Liver (tissue), 7 donors: ENCODE measurements at regions not wholly inside any gene's neighbourhood (a gene's known extent, or its start where the extent isn't known, plus 50 kb on each side); places are given as distances from the start of the nearest gene placed in this dataset.

Experiments used
- DNase-seq: peaks from one replicate; pipeline ENCODE4 v3.0.0-alpha.2; 2017; ENCODE audit warnings: low spot score
- H3K27ac ChIP-seq, 2 donors: one replicate each; pipeline ENCODE4 v1.7.0; 2013; ENCODE audit warnings: inconsistent platforms in 2 of 2, low read length in 2 of 2, control low read depth in 1 of 2, low read depth in 1 of 2, mild to moderate bottlenecking in 1 of 2
- H3K27me3 ChIP-seq, 4 donors: one replicate each; pipeline versions ENCODE4 v1.6.1 to v1.7.0; 2013; ENCODE audit warnings: low read length in 3 of 4, inconsistent platforms in 1 of 4, mild to moderate bottlenecking in 1 of 4, moderate library complexity in 1 of 4; ENCODE audit not compliant: control insufficient read depth in 4 of 4, insufficient read depth in 4 of 4
- H3K36me3 ChIP-seq, 4 donors: one replicate each; pipeline versions ENCODE4 v1.6.1 to v1.7.0; 2013; ENCODE audit warnings: low read length in 3 of 4, mild to moderate bottlenecking in 3 of 4, low read depth in 1 of 4, moderate library complexity in 1 of 4; ENCODE audit not compliant: control insufficient read depth in 4 of 4, insufficient read depth in 3 of 4
- H3K4me1 ChIP-seq, 4 donors: one replicate each; pipeline versions ENCODE4 v1.6.1 to v1.7.0; 2013; ENCODE audit warnings: low read length in 3 of 4, mild to moderate bottlenecking in 3 of 4, moderate library complexity in 1 of 4; ENCODE audit not compliant: control insufficient read depth in 4 of 4, insufficient read depth in 4 of 4
- H3K4me3 ChIP-seq, 3 donors: one replicate each; pipeline versions ENCODE4 v1.6.1 to v1.7.0; 2013; ENCODE audit warnings: low read length in 3 of 3, control low read depth in 1 of 3, low read depth in 1 of 3, mild to moderate bottlenecking in 1 of 3
- H3K9ac ChIP-seq, 2 donors: one replicate each; pipeline ENCODE4 v1.7.0; 2013; ENCODE audit warnings: low read length in 2 of 2, mild to moderate bottlenecking in 2 of 2, moderate library complexity in 2 of 2, control low read depth in 1 of 2, low read depth in 1 of 2
- H3K9me3 ChIP-seq, 4 donors: one replicate each; pipeline versions ENCODE4 v1.6.1 to v1.7.0; 2013; ENCODE audit warnings: low read length in 3 of 4; ENCODE audit not compliant: control insufficient read depth in 4 of 4
- FOXA1 ChIP-seq: IDR thresholded peaks from 2 replicates; pipeline ENCODE4 v1.6.1; 2016; ENCODE audit warnings: antibody characterized with exemption
- NR2F2 ChIP-seq: IDR thresholded peaks from 2 replicates; pipeline ENCODE4 v1.6.1; 2016; ENCODE audit warnings: antibody characterized with exemption
- RAD21 ChIP-seq, 2 donors: IDR thresholded peaks; 2 replicates each; pipeline ENCODE4 v1.6.1; 2016; ENCODE audit warnings: antibody characterized with exemption in 2 of 2, mild to moderate bottlenecking in 2 of 2
- TAF1 ChIP-seq: conservative IDR thresholded peaks from 2 replicates; pipeline ENCODE4 v1.6.1; 2016; ENCODE audit warnings: antibody characterized with exemption, mild to moderate bottlenecking
- YY1 ChIP-seq: IDR thresholded peaks from 2 replicates; pipeline ENCODE4 v1.6.1; 2016; ENCODE audit warnings: antibody characterized with exemption, mild to moderate bottlenecking
- WGBS: extraction: QIAGEN DNeasy Blood & Tissue Kit; methylation state at CpG from one replicate; pipeline ENCODE4 v1.1.7; 2013; 5-methylcytosine and 5-hydroxymethylcytosine counted together
- TF ChIP-seq, protein P1 (sequence below): IDR thresholded peaks from 2 replicates; pipeline ENCODE4 v1.6.1; 2016; ENCODE audit warnings: antibody characterized with exemption
- TF ChIP-seq, protein P2 (sequence below): IDR thresholded peaks from 2 replicates; pipeline ENCODE4 v1.6.1; 2016; ENCODE audit warnings: antibody characterized with exemption
- donor health status: healthy.
- donor health status: healthy.
- donor health status: healthy.
- donor health status: healthy.

DNA sequence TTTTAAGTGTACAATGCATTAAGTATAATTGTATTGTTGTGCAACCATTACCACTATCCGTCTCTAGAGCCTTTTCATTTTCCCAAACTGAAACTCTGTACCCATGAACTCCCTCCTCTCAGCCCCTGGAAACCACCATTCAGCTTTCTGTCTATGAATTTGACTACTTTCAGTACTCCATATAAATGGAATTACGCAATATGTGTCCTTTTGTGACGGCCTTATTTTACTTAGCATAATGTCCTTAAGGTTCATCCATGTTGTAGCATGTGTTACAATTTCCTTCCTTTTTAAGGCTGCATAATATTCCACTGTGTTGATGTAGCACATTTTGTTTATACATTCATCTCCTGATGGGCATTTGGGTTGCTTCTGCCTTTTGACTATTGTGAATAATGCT is 143.6 kb upstream of the KCNG1 start:
- 54% methylated on average over 3 of the region's 3 CpGs for WGBS
- Histone ChIP-seq H3K4me1 (no peaks in the 10 kb centered on the region), H3K9ac (no peak overlapping the region), H3K9me3 (peaks cover 0 to 8% (median 6%) of the 10 kb centered on the region in 4 donors), H3K36me3 (no peaks in the 10 kb centered on the region), H3K27ac (no peak overlapping the region), H3K27me3 (peaks cover 0 to 3% (median 0%) of the 10 kb centered on the region in 4 donors), H3K4me3 (no peak overlapping the region)
- TF ChIP-seq FOXA1, result no peak
- no peak for TF ChIP-seq TAF1
- TF ChIP-seq, protein P1, sequence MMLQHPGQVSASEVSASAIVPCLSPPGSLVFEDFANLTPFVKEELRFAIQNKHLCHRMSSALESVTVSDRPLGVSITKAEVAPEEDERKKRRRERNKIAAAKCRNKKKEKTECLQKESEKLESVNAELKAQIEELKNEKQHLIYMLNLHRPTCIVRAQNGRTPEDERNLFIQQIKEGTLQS, result no peak
- TF ChIP-seq RAD21 (IDR thresholded peaks at IDR 0.05), result no peak
- TF ChIP-seq YY1, result no peak
- no peak for DNase-seq

DNA sequence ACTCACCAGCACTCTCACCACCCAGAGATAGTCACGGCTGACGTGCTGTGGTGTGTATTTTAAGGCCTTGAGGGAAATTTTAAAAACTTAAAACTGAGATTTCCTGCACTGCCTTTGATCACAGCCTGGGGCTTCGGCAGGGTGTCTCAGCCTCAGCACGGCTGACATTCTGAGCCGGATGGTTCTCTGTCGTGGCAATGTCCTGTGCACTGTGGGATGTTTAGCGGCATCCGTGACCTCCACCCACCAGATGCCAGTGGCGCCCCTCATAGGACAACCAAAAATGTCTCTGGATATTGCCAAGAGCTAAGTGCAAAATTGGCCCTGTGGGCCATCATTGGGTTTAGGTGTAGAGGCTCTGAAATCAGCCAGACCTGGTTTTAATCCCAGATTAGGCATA is 142.2 kb upstream of the KCNG1 start:
- H3K36me3 ChIP-seq, result no peaks in the 10 kb centered on the region
- H3K9ac ChIP-seq, result no peak overlapping the region
- DNase-seq, result peak; percentile 6
- no peaks in the 10 kb centered on the region for H3K4me1 ChIP-seq
- H3K27ac ChIP-seq, result no peak overlapping the region
- H3K4me3 ChIP-seq, result no peak overlapping the region
- peaks cover 0 to 8% (median 6%) of the 10 kb centered on the region in 4 donors for H3K9me3 ChIP-seq
- WGBS, result 77% methylated on average over 9 of the region's 9 CpGs
- peaks cover 0 to 3% (median 0%) of the 10 kb centered on the region in 4 donors for H3K27me3 ChIP-seq
- TF ChIP-seq, protein P2, sequence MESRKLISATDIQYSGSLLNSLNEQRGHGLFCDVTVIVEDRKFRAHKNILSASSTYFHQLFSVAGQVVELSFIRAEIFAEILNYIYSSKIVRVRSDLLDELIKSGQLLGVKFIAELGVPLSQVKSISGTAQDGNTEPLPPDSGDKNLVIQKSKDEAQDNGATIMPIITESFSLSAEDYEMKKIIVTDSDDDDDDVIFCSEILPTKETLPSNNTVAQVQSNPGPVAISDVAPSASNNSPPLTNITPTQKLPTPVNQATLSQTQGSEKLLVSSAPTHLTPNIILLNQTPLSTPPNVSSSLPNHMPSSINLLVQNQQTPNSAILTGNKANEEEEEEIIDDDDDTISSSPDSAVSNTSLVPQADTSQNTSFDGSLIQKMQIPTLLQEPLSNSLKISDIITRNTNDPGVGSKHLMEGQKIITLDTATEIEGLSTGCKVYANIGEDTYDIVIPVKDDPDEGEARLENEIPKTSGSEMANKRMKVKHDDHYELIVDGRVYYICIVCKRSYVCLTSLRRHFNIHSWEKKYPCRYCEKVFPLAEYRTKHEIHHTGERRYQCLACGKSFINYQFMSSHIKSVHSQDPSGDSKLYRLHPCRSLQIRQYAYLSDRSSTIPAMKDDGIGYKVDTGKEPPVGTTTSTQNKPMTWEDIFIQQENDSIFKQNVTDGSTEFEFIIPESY, result no peak

DNA sequence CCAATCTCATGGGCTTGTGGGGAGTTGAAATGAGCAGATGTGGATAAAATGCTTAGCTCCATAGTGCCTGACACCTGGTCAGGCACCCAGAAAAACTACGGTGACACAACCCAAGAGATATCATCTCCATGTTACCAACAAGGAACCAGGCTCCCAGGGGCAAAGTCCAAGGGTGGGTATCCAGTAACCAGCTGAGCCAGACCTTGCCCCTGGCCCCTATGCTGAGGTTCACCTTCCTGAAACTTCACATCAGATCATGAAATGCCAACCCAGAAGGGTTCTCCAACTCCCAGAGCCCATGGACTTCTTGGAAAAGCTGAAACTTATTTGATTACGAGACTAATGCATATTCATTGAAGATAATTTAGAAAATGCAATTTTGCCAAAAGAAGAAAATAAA is 141.8 kb upstream of the KCNG1 start:
- H3K36me3 ChIP-seq, result no peaks in the 10 kb centered on the region
- peaks cover 0 to 3% (median 0%) of the 10 kb centered on the region in 4 donors for H3K27me3 ChIP-seq
- no peaks in the 10 kb centered on the region for H3K4me1 ChIP-seq
- H3K4me3 ChIP-seq, result no peak overlapping the region
- DNase-seq, result peak; percentile 21
- WGBS, result 67% methylated on average over 2 of the region's 2 CpGs
- TF ChIP-seq YY1, result no peak
- H3K9me3 ChIP-seq, result peaks cover 0 to 5% (median 3%) of the 10 kb centered on the region in 4 donors
- H3K27ac ChIP-seq, result no peak overlapping the region
- H3K9ac ChIP-seq, result no peak overlapping the region

DNA sequence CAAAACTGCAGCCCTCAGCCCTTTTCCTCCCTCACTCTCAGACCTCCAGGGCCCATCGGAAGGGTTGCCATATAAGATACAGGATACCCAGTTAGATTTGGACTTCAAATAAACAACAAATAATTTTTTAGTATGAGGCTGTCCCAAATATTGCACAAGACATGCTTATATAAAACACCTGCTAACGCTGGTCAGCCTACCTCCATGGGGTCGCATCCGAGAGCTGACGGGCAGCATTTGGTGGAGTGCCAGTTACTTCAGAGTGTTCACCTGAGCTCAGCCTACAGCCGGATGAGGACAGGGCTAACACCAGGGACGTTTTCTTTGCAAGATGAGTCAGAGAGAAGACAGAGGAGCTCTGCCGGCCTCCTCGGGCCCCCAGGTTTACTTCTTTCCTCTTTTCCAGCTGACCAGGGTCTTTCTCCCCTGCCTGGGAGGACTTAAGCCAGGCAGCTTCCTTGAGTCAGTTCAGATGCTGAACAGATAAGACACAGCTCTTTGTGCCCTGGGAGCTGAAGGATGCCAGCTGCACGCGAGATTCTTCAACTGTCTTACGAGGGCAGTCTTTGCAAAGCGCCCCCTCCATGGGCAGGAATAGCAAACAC is 141.2 kb upstream of the KCNG1 start:
- TF ChIP-seq, protein P1, result no peak
- TF ChIP-seq FOXA1, result no peak
- TF ChIP-seq NR2F2, result no peak
- H3K9ac ChIP-seq, result no peak overlapping the region
- H3K4me1 ChIP-seq, result no peaks in the 10 kb centered on the region
- no peak overlapping the region for H3K4me3 ChIP-seq
- H3K36me3 ChIP-seq, result no peaks in the 10 kb centered on the region
- H3K27me3 ChIP-seq, result peaks cover 0 to 3% (median 0%) of the 10 kb centered on the region in 4 donors
- H3K27ac ChIP-seq, result no peak overlapping the region
- WGBS, result 76% methylated on average over 13 of the region's 13 CpGs
- H3K9me3 ChIP-seq, result peaks cover 0 to 4% (median 0%) of the 10 kb centered on the region in 4 donors
- DNase-seq, result peak; percentile 27
